Vagina (tissue), 2 donors: ENCODE measurements at regions not wholly inside any gene's neighbourhood (a gene's known extent, or its start where the extent isn't known, plus 50 kb on each side); places are given as distances from the start of the nearest gene placed in this dataset.

Source experiments
- DNase-seq, 2 donors: peaks; one replicate each; pipeline ENCODE4 v3.0.0-alpha.2; 2017; ENCODE audit errors: extremely low spot score in 2 of 2
- H3K27ac ChIP-seq: fragments of 200-600 bp; sonication (generic); one replicate; pipeline ENCODE4 v1.5.1; 2019
- H3K27me3 ChIP-seq: fragments of 200-600 bp; sonication (generic); one replicate; pipeline ENCODE4 v1.5.1; 2019
- H3K36me3 ChIP-seq, 2 donors: fragments of 200-600 bp; sonication (generic); one replicate each; pipeline ENCODE4 v1.5.1; 2017 to 2019
- H3K4me1 ChIP-seq: fragments of 200-600 bp; sonication (generic); one replicate; pipeline ENCODE4 v1.5.1; 2019
- H3K4me3 ChIP-seq, 2 donors: fragments of 200-600 bp; sonication (generic); 1 replicate in 1 of 2; 2 replicates in 1 of 2; pipeline ENCODE4 v1.5.1; 2016 to 2019
- H3K9me3 ChIP-seq: fragments of 200-600 bp; sonication (generic); one replicate; pipeline ENCODE4 v1.5.1; 2019
- CTCF ChIP-seq, 3 experiments: fragments of 450-650 bp in 2 of 3; fragments of 200-600 bp in 1 of 3; sonication (generic) in 1 of 3; IDR thresholded peaks; one replicate each; pipeline ENCODE4 v1.5.1; 2017 to 2019; ENCODE audit warnings: antibody characterized with exemption in 3 of 3, mild to moderate bottlenecking in 2 of 3, moderate library complexity in 2 of 3
- POLR2A ChIP-seq, 2 donors: fragments of 450-650 bp; IDR thresholded peaks; one replicate each; pipeline ENCODE4 v1.6.1; 2017; ENCODE audit warnings: antibody characterized with exemption in 2 of 2, mild to moderate bottlenecking in 2 of 2, moderate library complexity in 2 of 2
- POLR2AphosphoS5 ChIP-seq, 2 donors: sonication (generic); formaldehyde crosslinking; IDR thresholded peaks; one replicate each; pipeline ENCODE4 v1.9.0; 2017; ENCODE audit warnings: antibody characterized with exemption in 2 of 2, mild to moderate bottlenecking in 2 of 2, low read depth in 1 of 2; ENCODE audit not compliant: insufficient read depth in 1 of 2
- intact Hi-C: fragments of 100-400 bp; cut with DNase I; formaldehyde crosslinking; loops from one replicate; pipeline ENCODE4 v1.15.1; 2023

- no peak for DNase-seq
- no peak overlapping the region for H3K4me3 ChIP-seq
- H3K27ac ChIP-seq = no peak overlapping the region
- H3K36me3 ChIP-seq = no peaks in the 10 kb centered on the region
- no peak for TF ChIP-seq CTCF (IDR thresholded peaks at IDR 0.05)
- TF ChIP-seq POLR2A (IDR thresholded peaks at IDR 0.05) = no peak
- peaks cover 21% of the 10 kb centered on the region for H3K4me1 ChIP-seq
- no peaks in the 10 kb centered on the region for H3K9me3 ChIP-seq
- intact Hi-C loops = no loop called here
- H3K27me3 ChIP-seq = no peaks in the 10 kb centered on the region
Observed at GRCh38 chr10:121216295-121216694, 365.1 kb downstream of the WDR11 start.

GRCh38 chr10:121216721-121217181, 365.6 kb downstream of the WDR11 start:
- H3K27me3 ChIP-seq = no peaks in the 10 kb centered on the region
- H3K27ac ChIP-seq = no peak overlapping the region
- H3K36me3 ChIP-seq = no peaks in the 10 kb centered on the region
- intact Hi-C loops = no loop called here
- no peak overlapping the region for H3K4me3 ChIP-seq
- peaks cover 21% of the 10 kb centered on the region for H3K4me1 ChIP-seq
- no peak for DNase-seq
- no peaks in the 10 kb centered on the region for H3K9me3 ChIP-seq
- TF ChIP-seq POLR2A (IDR thresholded peaks at IDR 0.05) = no peak
- TF ChIP-seq POLR2AphosphoS5 (IDR thresholded peaks at IDR 0.05; ENCODE audit: insufficient read depth in 1 of 2, low read depth in 1 of 2) = no peak
- TF ChIP-seq CTCF (IDR thresholded peaks at IDR 0.05) = no peak

GRCh38 chr10:121217331-121217730, 366.2 kb downstream of the WDR11 start:
- Histone ChIP-seq H3K36me3 (no peaks in the 10 kb centered on the region), H3K4me3 (no peak overlapping the region), H3K27me3 (no peaks in the 10 kb centered on the region), H3K4me1 (peaks cover 21% of the 10 kb centered on the region), H3K27ac (no peak overlapping the region), H3K9me3 (no peaks in the 10 kb centered on the region)
- intact Hi-C loops = no loop called here
- no peak for DNase-seq
- TF ChIP-seq POLR2A (IDR thresholded peaks at IDR 0.05) (no peak), POLR2AphosphoS5 (IDR thresholded peaks at IDR 0.05; ENCODE audit: insufficient read depth in 1 of 2, low read depth in 1 of 2) (no peak), CTCF (IDR thresholded peaks at IDR 0.05) (no peak)

GRCh38 chr10:121221072-121221471, 369.9 kb downstream of the WDR11 start:
- Histone ChIP-seq H3K27ac (no peak overlapping the region), H3K4me1 (peaks cover 19% of the 10 kb centered on the region), H3K4me3 (no peak overlapping the region), H3K27me3 (no peaks in the 10 kb centered on the region), H3K9me3 (no peaks in the 10 kb centered on the region), H3K36me3 (no peaks in the 10 kb centered on the region)
- TF ChIP-seq POLR2A (IDR thresholded peaks at IDR 0.05) = no peak
- DNase-seq = no peak
- intact Hi-C loops = no loop called here

- H3K27me3 ChIP-seq = no peaks in the 10 kb centered on the region
- no peak for TF ChIP-seq POLR2A (IDR thresholded peaks at IDR 0.05)
- no peak for TF ChIP-seq POLR2AphosphoS5 (IDR thresholded peaks at IDR 0.05; ENCODE audit: insufficient read depth in 1 of 2, low read depth in 1 of 2)
- TF ChIP-seq CTCF (IDR thresholded peaks at IDR 0.05) = no peak
Observed at GRCh38 chr10:121221991-121222390, 370.8 kb downstream of the WDR11 start.

GRCh38 chr10:121222842-121223241, 371.7 kb downstream of the WDR11 start:
- no peak overlapping the region for H3K27ac ChIP-seq
- TF ChIP-seq POLR2A (IDR thresholded peaks at IDR 0.05) = no peak
- peak in 1 of 2 donors; percentile 53 for TF ChIP-seq POLR2AphosphoS5 (IDR thresholded peaks at IDR 0.05; ENCODE audit: insufficient read depth in 1 of 2, low read depth in 1 of 2)
- TF ChIP-seq CTCF (IDR thresholded peaks at IDR 0.05) = no peak
- intact Hi-C loops = no loop called here
- H3K4me1 ChIP-seq = peaks cover 1% of the 10 kb centered on the region
- H3K4me3 ChIP-seq = no peak overlapping the region
- H3K27me3 ChIP-seq = no peaks in the 10 kb centered on the region
- H3K36me3 ChIP-seq = no peaks in the 10 kb centered on the region
- H3K9me3 ChIP-seq = no peaks in the 10 kb centered on the region
- no peak for DNase-seq

More at GRCh38 chr10:121221991-121222390, 370.8 kb downstream of the WDR11 start:
- Histone ChIP-seq H3K9me3 (no peaks in the 10 kb centered on the region), H3K4me3 (no peak overlapping the region), H3K36me3 (no peaks in the 10 kb centered on the region), H3K4me1 (peaks cover 10% of the 10 kb centered on the region), H3K27ac (no peak overlapping the region)
- intact Hi-C loops = no loop called here
- no peak for DNase-seq
